ENCODE measurements at regions not wholly inside any gene's neighbourhood (a gene's known extent, or its start where the extent isn't known, plus 50 kb on each side); places are given as distances from the start of the nearest gene placed in this dataset.

DNA sequence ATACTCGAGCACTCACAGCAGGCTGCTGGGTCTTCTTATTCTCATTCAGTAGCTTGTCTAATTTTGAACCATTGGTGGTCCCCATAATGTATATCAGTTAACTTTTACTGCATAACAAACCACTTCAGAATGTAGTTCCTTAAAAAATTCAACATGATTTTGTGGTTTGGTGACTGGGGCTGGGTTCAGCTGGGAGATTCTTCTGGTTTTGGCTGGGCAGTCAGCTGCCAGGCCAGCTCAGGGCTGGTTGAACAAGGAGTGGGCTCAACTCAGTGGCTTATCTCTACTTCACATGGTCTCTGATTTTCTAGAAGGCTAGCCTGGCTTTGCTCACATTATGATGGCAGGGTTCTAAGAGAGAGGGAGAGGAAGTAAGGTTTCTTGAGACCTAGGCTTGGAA is 292.4 kb upstream of the CHD6 start:
- no peaks in the 10 kb centered on the region for H3K36me3 ChIP-seq (ENCODE audit: insufficient read depth, low read length)
- H3K9me3 ChIP-seq (ENCODE audit: insufficient read depth, low read depth, low read length): no peaks in the 10 kb centered on the region
- H3K36me3 Mint-ChIP-seq (ENCODE audit: low read depth, unreplicated experiment): no peaks in the 10 kb centered on the region
- DNase-seq (ENCODE audit: low read depth): no peak
- no peak overlapping the region for H3K4me3 Mint-ChIP-seq (ENCODE audit: unreplicated experiment)
- no peak overlapping the region for H3K4me2 ChIP-seq (ENCODE audit: low read length)
- no peaks in the 10 kb centered on the region for H3K4me1 Mint-ChIP-seq (ENCODE audit: low read depth, unreplicated experiment)
- H3K79me2 ChIP-seq (ENCODE audit: insufficient read depth, low read length): no peaks in the 10 kb centered on the region
- TF ChIP-seq, protein P1, sequence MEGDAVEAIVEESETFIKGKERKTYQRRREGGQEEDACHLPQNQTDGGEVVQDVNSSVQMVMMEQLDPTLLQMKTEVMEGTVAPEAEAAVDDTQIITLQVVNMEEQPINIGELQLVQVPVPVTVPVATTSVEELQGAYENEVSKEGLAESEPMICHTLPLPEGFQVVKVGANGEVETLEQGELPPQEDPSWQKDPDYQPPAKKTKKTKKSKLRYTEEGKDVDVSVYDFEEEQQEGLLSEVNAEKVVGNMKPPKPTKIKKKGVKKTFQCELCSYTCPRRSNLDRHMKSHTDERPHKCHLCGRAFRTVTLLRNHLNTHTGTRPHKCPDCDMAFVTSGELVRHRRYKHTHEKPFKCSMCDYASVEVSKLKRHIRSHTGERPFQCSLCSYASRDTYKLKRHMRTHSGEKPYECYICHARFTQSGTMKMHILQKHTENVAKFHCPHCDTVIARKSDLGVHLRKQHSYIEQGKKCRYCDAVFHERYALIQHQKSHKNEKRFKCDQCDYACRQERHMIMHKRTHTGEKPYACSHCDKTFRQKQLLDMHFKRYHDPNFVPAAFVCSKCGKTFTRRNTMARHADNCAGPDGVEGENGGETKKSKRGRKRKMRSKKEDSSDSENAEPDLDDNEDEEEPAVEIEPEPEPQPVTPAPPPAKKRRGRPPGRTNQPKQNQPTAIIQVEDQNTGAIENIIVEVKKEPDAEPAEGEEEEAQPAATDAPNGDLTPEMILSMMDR (IDR thresholded peaks at IDR 0.05; ENCODE audit: insufficient read depth, low read depth, low read length): no peak
- no peak for TF ChIP-seq EZH2 (IDR thresholded peaks at IDR 0.05; ENCODE audit: insufficient read depth, low read length)
- H3K27me3 ChIP-seq (ENCODE audit: insufficient read depth, low read length): no peaks in the 10 kb centered on the region
- H3K9ac ChIP-seq (ENCODE audit: low read length): no peak overlapping the region
- H3K4me3 ChIP-seq (ENCODE audit: insufficient read depth, low read depth, low read length): no peak overlapping the region
- H3K9me3 Mint-ChIP-seq (ENCODE audit: unreplicated experiment): peaks cover 3% of the 10 kb centered on the region
- H4K20me1 ChIP-seq (ENCODE audit: insufficient read depth, low read length): no peaks in the 10 kb centered on the region
- H3K27ac Mint-ChIP-seq (ENCODE audit: unreplicated experiment): no peak overlapping the region
- no peaks in the 10 kb centered on the region for H3K4me1 ChIP-seq (ENCODE audit: insufficient read depth, low read length)
- H3K27me3 Mint-ChIP-seq (ENCODE audit: low read depth, unreplicated experiment): no peaks in the 10 kb centered on the region
- FAIRE-seq: peak; percentile 29
- H3K27ac ChIP-seq (ENCODE audit: low read depth, low read length): no peak overlapping the region
- no peak overlapping the region for H2AFZ ChIP-seq (ENCODE audit: low read depth, low read length)

DNA sequence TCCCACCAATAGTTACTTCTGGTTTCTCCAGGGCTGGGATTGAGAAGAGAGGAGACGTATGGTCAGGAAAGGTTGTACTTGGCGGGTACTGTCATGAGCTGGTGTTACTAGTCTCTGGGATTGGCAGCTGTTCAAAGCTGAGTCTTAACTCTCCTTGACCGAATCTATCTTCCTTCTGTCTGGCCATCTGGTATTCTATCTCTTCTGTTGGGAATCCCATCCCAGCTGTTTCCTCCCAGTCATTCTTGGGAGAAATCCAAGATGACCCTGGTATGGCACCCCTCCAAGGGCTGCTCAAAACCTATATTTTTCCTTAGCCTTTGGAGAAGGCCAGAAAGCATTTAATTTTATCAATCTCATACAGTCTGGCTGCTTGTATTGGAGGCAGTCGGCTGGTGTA is 287.0 kb upstream of the CHD6 start:
- H3K36me3 Mint-ChIP-seq (ENCODE audit: low read depth, unreplicated experiment): no peaks in the 10 kb centered on the region
- H3K4me2 ChIP-seq (ENCODE audit: low read length): no peak overlapping the region
- no peak overlapping the region for H3K4me3 Mint-ChIP-seq (ENCODE audit: unreplicated experiment)
- no peak overlapping the region for H2AFZ ChIP-seq (ENCODE audit: low read depth, low read length)
- no peaks in the 10 kb centered on the region for H3K36me3 ChIP-seq (ENCODE audit: insufficient read depth, low read length)
- peaks cover 3% of the 10 kb centered on the region for H3K9me3 Mint-ChIP-seq (ENCODE audit: unreplicated experiment)
- H3K9ac ChIP-seq (ENCODE audit: low read length): no peak overlapping the region
- H3K79me2 ChIP-seq (ENCODE audit: insufficient read depth, low read length): no peaks in the 10 kb centered on the region
- no peaks in the 10 kb centered on the region for H3K9me3 ChIP-seq (ENCODE audit: insufficient read depth, low read depth, low read length)
- H3K27ac Mint-ChIP-seq (ENCODE audit: unreplicated experiment): no peak overlapping the region
- DNase-seq (ENCODE audit: low read depth) (no peak), FAIRE-seq (no peak)
- TF ChIP-seq EZH2 (IDR thresholded peaks at IDR 0.05; ENCODE audit: insufficient read depth, low read length): no peak
- TF ChIP-seq, protein P1 (IDR thresholded peaks at IDR 0.05; ENCODE audit: insufficient read depth, low read depth, low read length): no peak
- H4K20me1 ChIP-seq (ENCODE audit: insufficient read depth, low read length): no peaks in the 10 kb centered on the region
- H3K27ac ChIP-seq (ENCODE audit: low read depth, low read length): no peak overlapping the region
- H3K4me1 ChIP-seq (ENCODE audit: insufficient read depth, low read length): no peaks in the 10 kb centered on the region
- H3K27me3 ChIP-seq (ENCODE audit: insufficient read depth, low read length): no peaks in the 10 kb centered on the region
- no peak overlapping the region for H3K4me3 ChIP-seq (ENCODE audit: insufficient read depth, low read depth, low read length)
- H3K27me3 Mint-ChIP-seq (ENCODE audit: low read depth, unreplicated experiment): peaks cover 4% of the 10 kb centered on the region
- H3K4me1 Mint-ChIP-seq (ENCODE audit: low read depth, unreplicated experiment): no peaks in the 10 kb centered on the region

DNA sequence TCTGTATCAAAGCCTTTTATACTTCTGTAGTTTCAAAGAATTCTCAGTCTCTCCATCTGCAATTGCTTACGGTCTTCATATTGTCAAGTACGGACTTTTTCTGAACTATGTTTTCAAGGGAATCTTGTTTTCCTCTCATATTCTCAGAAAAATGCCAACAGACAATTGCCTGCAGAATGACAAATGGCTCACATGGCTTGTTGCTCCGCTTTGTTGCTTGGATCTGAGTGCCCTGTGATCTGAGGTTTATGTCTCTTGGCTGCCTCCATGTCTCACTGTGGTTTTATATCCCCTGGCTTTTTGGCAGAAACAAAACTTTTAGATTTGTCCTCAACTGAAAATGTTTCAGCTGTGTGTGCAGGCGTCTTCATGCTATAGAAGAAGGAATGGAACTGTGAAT is 285.4 kb upstream of the CHD6 start:
- FAIRE-seq (no peak), DNase-seq (ENCODE audit: low read depth) (no peak)
- Histone ChIP-seq H3K79me2 (ENCODE audit: insufficient read depth, low read length) (no peaks in the 10 kb centered on the region), H3K27me3 (ENCODE audit: insufficient read depth, low read length) (no peaks in the 10 kb centered on the region), H2AFZ (ENCODE audit: low read depth, low read length) (no peak overlapping the region), H3K36me3 (ENCODE audit: insufficient read depth, low read length) (no peaks in the 10 kb centered on the region), H3K27ac (ENCODE audit: low read depth, low read length) (no peak overlapping the region), H3K9ac (ENCODE audit: low read length) (no peak overlapping the region), H3K4me3 (ENCODE audit: insufficient read depth, low read depth, low read length) (no peak overlapping the region), H3K4me2 (ENCODE audit: low read length) (no peak overlapping the region), H4K20me1 (ENCODE audit: insufficient read depth, low read length) (no peaks in the 10 kb centered on the region), H3K4me1 (ENCODE audit: insufficient read depth, low read length) (no peaks in the 10 kb centered on the region), H3K9me3 (ENCODE audit: insufficient read depth, low read depth, low read length) (no peaks in the 10 kb centered on the region)
- peaks cover 4% of the 10 kb centered on the region for H3K27me3 Mint-ChIP-seq (ENCODE audit: low read depth, unreplicated experiment)
- no peak for TF ChIP-seq EZH2 (IDR thresholded peaks at IDR 0.05; ENCODE audit: insufficient read depth, low read length)
- TF ChIP-seq, protein P1 (IDR thresholded peaks at IDR 0.05; ENCODE audit: insufficient read depth, low read depth, low read length): no peak
- no peak overlapping the region for H3K27ac Mint-ChIP-seq (ENCODE audit: unreplicated experiment)
- H3K36me3 Mint-ChIP-seq (ENCODE audit: low read depth, unreplicated experiment): no peaks in the 10 kb centered on the region
- H3K9me3 Mint-ChIP-seq (ENCODE audit: unreplicated experiment): peaks cover 3% of the 10 kb centered on the region
- H3K4me3 Mint-ChIP-seq (ENCODE audit: unreplicated experiment): no peak overlapping the region
- H3K4me1 Mint-ChIP-seq (ENCODE audit: low read depth, unreplicated experiment): no peaks in the 10 kb centered on the region
